ENCODE measurements at regions not wholly inside any gene's neighbourhood (a gene's known extent, or its start where the extent isn't known, plus 50 kb on each side); places are given as distances from the start of the nearest gene placed in this dataset.

GRCh38 chr12:66852091-66852490, 173.2 kb upstream of the GRIP1 start:
- Histone ChIP-seq H3K4me3 (no peak overlapping the region), H3K36me3 (ENCODE audit: low read depth, missing control alignments) (no peaks in the 10 kb centered on the region), H3K4me1 (no peaks in the 10 kb centered on the region), H3K9me3 (no peaks in the 10 kb centered on the region), H3K27ac (no peak overlapping the region), H3K27me3 (no peaks in the 10 kb centered on the region)
- 18 to 39% methylated on average over 2 of the region's 2 CpGs for WGBS, 2 donors
- DNase-seq: no peak
- TF ChIP-seq CTCF (IDR thresholded peaks at IDR 0.05) (no peak), POLR2A (IDR thresholded peaks at IDR 0.05) (no peak)
- intact Hi-C loops (cut with DNase I; ENCODE audit: low total_unique reads): no loop called here

- DNase-seq: no peak
- no peaks in the 10 kb centered on the region for H3K4me1 ChIP-seq
- intact Hi-C loops (cut with DNase I; ENCODE audit: low total_unique reads): no loop called here
- H3K27me3 ChIP-seq: no peaks in the 10 kb centered on the region
- 28 to 46% methylated on average over 2 of the region's 2 CpGs for WGBS, 2 donors
- H3K9me3 ChIP-seq: no peaks in the 10 kb centered on the region
- no peak overlapping the region for H3K4me3 ChIP-seq
- no peak for TF ChIP-seq POLR2A (IDR thresholded peaks at IDR 0.05)
- no peak for TF ChIP-seq CTCF (IDR thresholded peaks at IDR 0.05)
- H3K36me3 ChIP-seq (ENCODE audit: low read depth, missing control alignments): no peaks in the 10 kb centered on the region
- H3K27ac ChIP-seq: no peak overlapping the region
These were observed 173.9 kb upstream of the GRIP1 start for GRCh38 chr12:66852765-66853164.

- intact Hi-C loops (cut with DNase I; ENCODE audit: low total_unique reads): no loop called here
- peak; percentile 14 for DNase-seq
These were observed 181.0 kb upstream of the GRIP1 start for GRCh38 chr12:66859751-66860440.

GRCh38 chr12:66860752-66861750, 182.2 kb upstream of the GRIP1 start:
- H3K27me3 ChIP-seq: no peaks in the 10 kb centered on the region
- no peaks in the 10 kb centered on the region for H3K4me1 ChIP-seq
- TF ChIP-seq CTCF (IDR thresholded peaks at IDR 0.05) (peak; percentile 68 to 90 (median 84)), POLR2A (IDR thresholded peaks at IDR 0.05) (no peak)
- WGBS, 2 donors: 42 to 50% methylated on average over 5 of the region's 5 CpGs
- DNase-seq: peak; percentile 77
- no peaks in the 10 kb centered on the region for H3K9me3 ChIP-seq
- H3K4me3 ChIP-seq: no peak overlapping the region
- intact Hi-C loops (cut with DNase I; ENCODE audit: low total_unique reads): no loop called here
- H3K36me3 ChIP-seq (ENCODE audit: low read depth, missing control alignments): no peaks in the 10 kb centered on the region
- H3K27ac ChIP-seq: no peak overlapping the region

More at GRCh38 chr12:66859751-66860440, 181.0 kb upstream of the GRIP1 start:
- Histone ChIP-seq H3K4me3 (no peak overlapping the region), H3K4me1 (no peaks in the 10 kb centered on the region), H3K27ac (no peak overlapping the region), H3K9me3 (no peaks in the 10 kb centered on the region), H3K36me3 (ENCODE audit: low read depth, missing control alignments) (no peaks in the 10 kb centered on the region), H3K27me3 (no peaks in the 10 kb centered on the region)
- 65 to 68% methylated on average over 7 of the region's 7 CpGs for WGBS, 2 donors
- no peak for TF ChIP-seq POLR2A (IDR thresholded peaks at IDR 0.05)
- no peak for TF ChIP-seq CTCF (IDR thresholded peaks at IDR 0.05)

All from testis (tissue), 2 donors.